ENCODE measurements at regions not wholly inside any gene's neighbourhood (a gene's known extent, or its start where the extent isn't known, plus 50 kb on each side); places are given as distances from the start of the nearest gene placed in this dataset.
"Not testable (repeated sequence)": the region's sequence is repeated elsewhere in the genome, so short reads cannot be mapped to it uniquely, and the experiment has no call there.

- no peak for DNase-seq (ENCODE audit: low read depth in 2 of 3, low spot score in 1 of 3)
Measured at GRCh38 chr4:1572964-1573720, 111.0 kb downstream of the FAM53A start.

- no peak for DNase-seq (ENCODE audit: low read depth in 2 of 3, low spot score in 1 of 3)
Measured at GRCh38 chr4:1572521-1572920, 111.6 kb downstream of the FAM53A start.

- no peak for DNase-seq (ENCODE audit: low read depth in 2 of 3, low spot score in 1 of 3)
Measured at GRCh38 chr4:1572010-1572385, 112.1 kb downstream of the FAM53A start.

- no peak for DNase-seq (ENCODE audit: low read depth in 2 of 3, low spot score in 1 of 3)
Measured at GRCh38 chr4:1571165-1572009, 112.7 kb downstream of the FAM53A start.

- no peak for DNase-seq (ENCODE audit: low read depth in 2 of 3, low spot score in 1 of 3)
Measured at GRCh38 chr4:1570291-1571164, 113.6 kb downstream of the FAM53A start.

- no peak for DNase-seq (ENCODE audit: low read depth in 2 of 3, low spot score in 1 of 3)
Measured at GRCh38 chr4:1569461-1570151, 114.5 kb downstream of the FAM53A start.

GRCh38 chr4:1568855-1569460 lies 115.2 kb downstream of the FAM53A start:
- no peak for DNase-seq (ENCODE audit: low read depth in 2 of 3, low spot score in 1 of 3)

GRCh38 chr4:1567808-1568581 lies 116.1 kb downstream of the FAM53A start:
- no peak for DNase-seq (ENCODE audit: low read depth in 2 of 3, low spot score in 1 of 3)

GRCh38 chr4:1567519-1567807 lies 116.7 kb downstream of the FAM53A start:
- no peak for DNase-seq (ENCODE audit: low read depth in 2 of 3, low spot score in 1 of 3)

- no peak for DNase-seq (ENCODE audit: low read depth in 2 of 3, low spot score in 1 of 3)
Measured at GRCh38 chr4:1566838-1567518, 117.1 kb downstream of the FAM53A start.

GRCh38 chr4:1566301-1566837 lies 117.7 kb downstream of the FAM53A start:
- not testable (repeated sequence) for DNase-seq (ENCODE audit: low read depth in 2 of 3, low spot score in 1 of 3)

- no peak for DNase-seq (ENCODE audit: low read depth in 2 of 3, low spot score in 1 of 3)
Measured at GRCh38 chr4:1565598-1566295, 118.4 kb downstream of the FAM53A start.

- no peak for DNase-seq (ENCODE audit: low read depth in 2 of 3, low spot score in 1 of 3)
Measured at GRCh38 chr4:1564535-1565375, 119.4 kb downstream of the FAM53A start.

- DNase-seq (ENCODE audit: low read depth in 2 of 3, low spot score in 1 of 3): no peak
Measured at GRCh38 chr4:1563768-1564485, 120.2 kb downstream of the FAM53A start.

GRCh38 chr4:1563241-1563640 lies 120.9 kb downstream of the FAM53A start:
- DNase-seq (ENCODE audit: low read depth in 2 of 3, low spot score in 1 of 3): no peak

- DNase-seq (ENCODE audit: low read depth in 2 of 3, low spot score in 1 of 3): no peak
Measured at GRCh38 chr4:1562771-1563170, 121.3 kb downstream of the FAM53A start.

GRCh38 chr4:1562371-1562770 lies 121.7 kb downstream of the FAM53A start:
- no peak for DNase-seq (ENCODE audit: low read depth in 2 of 3, low spot score in 1 of 3)

All from stimulated activated CD4-positive, alpha-beta T cell treated with anti-CD3 and anti-CD28 coated beads, Interleukin-12 subunit alpha, Interleukin-12 subunit beta, amount 100 ng/mL, for 48 hours (primary cell).